Transverse colon (tissue), 4 donors: ENCODE measurements at regions not wholly inside any gene's neighbourhood (a gene's known extent, or its start where the extent isn't known, plus 50 kb on each side); places are given as distances from the start of the nearest gene placed in this dataset.

ENCODE experiments used
- DNase-seq: peaks from one replicate; pipeline ENCODE4 v3.0.0-alpha.2; 2019
- H3K27ac ChIP-seq, 4 donors: fragments of 200-600 bp; sonication (generic); 2 replicates each; pipeline ENCODE4 v1.5.1; 2016 to 2018; ENCODE audit warnings: inconsistent platforms in 4 of 4
- H3K27me3 ChIP-seq: fragments of 200-600 bp; sonication (generic); 2 replicates; pipeline ENCODE4 v1.5.1; 2017; ENCODE audit warnings: inconsistent platforms
- H3K36me3 ChIP-seq, 4 donors: fragments of 200-600 bp; sonication (generic); 2 replicates each; pipeline ENCODE4 v1.5.1; 2017 to 2019; ENCODE audit warnings: inconsistent platforms in 4 of 4
- H3K4me1 ChIP-seq, 4 donors: fragments of 200-600 bp; sonication (generic); 2 replicates each; pipeline ENCODE4 v1.5.1; 2017 to 2020; ENCODE audit warnings: inconsistent platforms in 4 of 4
- H3K4me3 ChIP-seq, 4 donors: fragments of 200-600 bp; sonication (generic); 1 replicate in 1 of 4; 2 replicates in 3 of 4; pipeline versions ENCODE4 v1.5.1 to v1.6.1; 2017 to 2019; ENCODE audit warnings: inconsistent platforms in 4 of 4
- H3K9me3 ChIP-seq, 2 donors: fragments of 200-600 bp; sonication (generic); 2 replicates each; pipeline ENCODE4 v1.5.1; 2017 to 2019; ENCODE audit warnings: inconsistent platforms in 2 of 2
- CTCF ChIP-seq, 5 experiments: fragments of 200-600 bp in 3 of 5; fragments of 450-650 bp in 2 of 5; sonication (generic) in 3 of 5; IDR thresholded peaks; 1 replicate in 2 of 5; 2 replicates in 3 of 5; pipeline ENCODE4 v1.5.1; 2016 to 2017; ENCODE audit warnings: antibody characterized with exemption in 5 of 5, inconsistent platforms in 3 of 5, mild to moderate bottlenecking in 2 of 5, moderate library complexity in 1 of 5
- EP300 ChIP-seq: sonication (generic); formaldehyde crosslinking; IDR thresholded peaks from one replicate; pipeline ENCODE4 v1.6.1; 2017; ENCODE audit warnings: antibody characterized with exemption, low read depth
- POLR2A ChIP-seq: fragments of 450-650 bp; IDR thresholded peaks from one replicate; pipeline ENCODE4 v1.6.1; 2016; ENCODE audit warnings: antibody characterized with exemption, mild to moderate bottlenecking, moderate library complexity
- POLR2AphosphoS5 ChIP-seq, 3 donors: sonication (generic); formaldehyde crosslinking; IDR thresholded peaks; one replicate each; pipeline ENCODE4 v1.6.1; 2016; ENCODE audit warnings: antibody characterized with exemption in 3 of 3
- WGBS, 2 donors: methylation state at CpG; one replicate each; pipeline ENCODE4 v1.1.5; 2018; ENCODE audit warnings: low coverage in 1 of 2; 5-methylcytosine and 5-hydroxymethylcytosine counted together
- in situ Hi-C, 4 donors: fragments of 200-750 bp; cut with MboI; loops; one replicate each; pipeline versions ENCODE4 v1.15.0 to v1.15.1; 2017; ENCODE audit warnings: low sequenced_read_pairs in 3 of 4, low pct_ligation_motif_present in 1 of 4, low pct_unique_long_range_greater_than_20kb in 1 of 4
- intact Hi-C: fragments of 100-400 bp; cut with DNase I; formaldehyde crosslinking; loops from one replicate; pipeline ENCODE4 v1.15.1; 2023; ENCODE audit warnings: low total_unique reads

GRCh38 chr21:35423709-35424108 lies 374.6 kb upstream of the RUNX1 start:
- DNase-seq = no peak
- no peak overlapping the region for H3K4me3 ChIP-seq
- 60 to 75% methylated on average over 1 of the region's 1 CpG for WGBS, 2 donors
- intact Hi-C loops (no loop called here), in situ Hi-C loops (loop anchor here in 3 of 4 donors (25.0 kb wide), 1 partner anchor 686 kb away; no protein-coding TSS in a partner anchor)
- H3K27me3 ChIP-seq = peaks cover 10% of the 10 kb centered on the region
- TF ChIP-seq EP300 (no peak), POLR2A (no peak), POLR2AphosphoS5 (IDR thresholded peaks at IDR 0.05) (no peak), CTCF (IDR thresholded peaks at IDR 0.05) (no peak)
- H3K4me1 ChIP-seq = no peaks in the 10 kb centered on the region
- H3K27ac ChIP-seq = no peak overlapping the region
- H3K9me3 ChIP-seq = no peaks in the 10 kb centered on the region
- H3K36me3 ChIP-seq = no peaks in the 10 kb centered on the region

GRCh38 chr21:35422011-35422410 lies 372.9 kb upstream of the RUNX1 start:
- no peaks in the 10 kb centered on the region for H3K9me3 ChIP-seq
- H3K4me3 ChIP-seq = no peak overlapping the region
- no peak overlapping the region for H3K27ac ChIP-seq
- peaks cover 3% of the 10 kb centered on the region for H3K27me3 ChIP-seq
- in situ Hi-C loops (loop anchor here in 3 of 4 donors (25.0 kb wide), 1 partner anchor 685 kb away; no protein-coding TSS in a partner anchor), intact Hi-C loops (no loop called here)
- TF ChIP-seq POLR2AphosphoS5 (IDR thresholded peaks at IDR 0.05) (no peak), CTCF (IDR thresholded peaks at IDR 0.05) (no peak), POLR2A (no peak), EP300 (no peak)
- H3K4me1 ChIP-seq = no peaks in the 10 kb centered on the region
- DNase-seq = no peak
- H3K36me3 ChIP-seq = no peaks in the 10 kb centered on the region

- Histone ChIP-seq H3K27ac (no peak overlapping the region), H3K4me3 (no peak overlapping the region), H3K27me3 (no peaks in the 10 kb centered on the region), H3K36me3 (no peaks in the 10 kb centered on the region), H3K4me1 (no peaks in the 10 kb centered on the region), H3K9me3 (no peaks in the 10 kb centered on the region)
- intact Hi-C loops = no loop called here
- DNase-seq = no peak
- 96% methylated on average over 4 to 5 of the region's 5 CpGs for WGBS, 2 donors
- TF ChIP-seq CTCF (IDR thresholded peaks at IDR 0.05) (no peak), POLR2AphosphoS5 (IDR thresholded peaks at IDR 0.05) (no peak), EP300 (no peak), POLR2A (no peak)
- in situ Hi-C loops = loop anchor here in 3 of 4 donors (25.0 kb wide), 1 partner anchor 684 kb away; no protein-coding TSS in a partner anchor
Observed at GRCh38 chr21:35421221-35421620, 372.1 kb upstream of the RUNX1 start.

DNA sequence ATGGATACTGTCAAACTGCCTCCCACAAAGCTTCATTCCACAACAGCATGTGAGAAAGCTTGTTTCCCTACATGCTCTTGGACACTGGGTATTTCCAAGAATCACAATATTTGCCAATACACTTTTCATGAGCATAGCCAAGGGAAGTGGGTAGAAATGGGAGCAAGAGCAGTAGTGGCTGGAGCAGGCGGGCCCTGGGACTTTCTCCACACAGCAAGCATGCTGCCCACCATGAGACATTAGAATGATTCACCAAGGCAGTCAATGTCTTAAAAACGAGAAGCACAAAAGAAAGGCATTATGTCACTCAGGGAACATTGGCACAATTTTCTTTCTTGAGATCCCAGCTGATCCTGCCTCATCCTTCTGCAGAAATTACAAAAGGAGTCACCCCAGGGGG lies 371.6 kb upstream of the RUNX1 start:
- no peak for TF ChIP-seq CTCF (IDR thresholded peaks at IDR 0.05)
- TF ChIP-seq POLR2A = no peak
- TF ChIP-seq EP300 = no peak
- no peak for TF ChIP-seq POLR2AphosphoS5 (IDR thresholded peaks at IDR 0.05)
- H3K9me3 ChIP-seq = no peaks in the 10 kb centered on the region
- H3K4me3 ChIP-seq = no peak overlapping the region
- no peaks in the 10 kb centered on the region for H3K36me3 ChIP-seq
- DNase-seq = no peak
- in situ Hi-C loops = loop anchor here in 3 of 4 donors (25.0 kb wide), 1 partner anchor 683 kb away; no protein-coding TSS in a partner anchor
- no peak overlapping the region for H3K27ac ChIP-seq
- no peaks in the 10 kb centered on the region for H3K27me3 ChIP-seq
- H3K4me1 ChIP-seq = no peaks in the 10 kb centered on the region
- 60 to 85% methylated on average over 1 to 2 of the region's 2 CpGs for WGBS, 2 donors
- intact Hi-C loops = no loop called here
